Hepatocyte (in vitro differentiated cells): ENCODE measurements at regions not wholly inside any gene's neighbourhood (a gene's known extent, or its start where the extent isn't known, plus 50 kb on each side); places are given as distances from the start of the nearest gene placed in this dataset.

Source experiments
- EZH2phosphoT487 ChIP-seq: fragments of 200-600 bp; sonication (generic); IDR thresholded peaks from one replicate; pipeline ENCODE4 v1.6.1; 2018; ENCODE audit warnings: antibody characterized with exemption, mild to moderate bottlenecking, low read depth, moderate library complexity; ENCODE audit not compliant: unreplicated experiment, severe bottlenecking
- TF ChIP-seq, protein P1 (sequence below): fragments of 200-600 bp; sonication (generic); IDR thresholded peaks from 2 replicates; pipeline ENCODE4 v1.5.1; 2016; ENCODE audit warnings: antibody characterized with exemption, mild to moderate bottlenecking; ENCODE audit not compliant: poor library complexity

DNA sequence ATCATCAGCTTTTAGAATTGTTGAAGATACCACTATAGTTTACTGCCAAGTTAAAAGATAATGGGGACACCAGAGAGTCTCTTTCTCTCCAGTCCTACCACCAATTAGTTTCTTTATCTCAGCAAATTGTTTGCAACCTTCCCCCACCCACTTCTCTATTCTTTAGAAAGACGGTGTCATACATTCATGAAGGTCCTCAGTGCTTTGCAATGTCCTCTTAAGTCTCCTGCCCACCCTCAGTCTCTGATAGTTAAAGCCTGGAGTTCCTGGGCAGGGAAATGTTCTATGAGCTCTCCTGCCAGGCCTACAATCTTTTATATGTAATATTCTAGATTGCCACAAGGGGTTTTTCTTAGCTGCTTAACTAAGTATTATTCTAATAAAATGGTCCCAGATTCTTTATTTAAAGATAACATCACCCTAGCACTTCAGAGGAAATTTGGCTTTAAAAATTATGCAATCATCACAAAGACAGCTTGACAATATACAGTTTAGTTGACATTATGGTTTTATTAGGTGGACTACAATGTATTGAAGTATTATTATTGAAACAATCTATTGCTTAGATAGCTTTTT, 509.2 kb downstream of the CSNK1G3 start:
- TF ChIP-seq, protein P1, sequence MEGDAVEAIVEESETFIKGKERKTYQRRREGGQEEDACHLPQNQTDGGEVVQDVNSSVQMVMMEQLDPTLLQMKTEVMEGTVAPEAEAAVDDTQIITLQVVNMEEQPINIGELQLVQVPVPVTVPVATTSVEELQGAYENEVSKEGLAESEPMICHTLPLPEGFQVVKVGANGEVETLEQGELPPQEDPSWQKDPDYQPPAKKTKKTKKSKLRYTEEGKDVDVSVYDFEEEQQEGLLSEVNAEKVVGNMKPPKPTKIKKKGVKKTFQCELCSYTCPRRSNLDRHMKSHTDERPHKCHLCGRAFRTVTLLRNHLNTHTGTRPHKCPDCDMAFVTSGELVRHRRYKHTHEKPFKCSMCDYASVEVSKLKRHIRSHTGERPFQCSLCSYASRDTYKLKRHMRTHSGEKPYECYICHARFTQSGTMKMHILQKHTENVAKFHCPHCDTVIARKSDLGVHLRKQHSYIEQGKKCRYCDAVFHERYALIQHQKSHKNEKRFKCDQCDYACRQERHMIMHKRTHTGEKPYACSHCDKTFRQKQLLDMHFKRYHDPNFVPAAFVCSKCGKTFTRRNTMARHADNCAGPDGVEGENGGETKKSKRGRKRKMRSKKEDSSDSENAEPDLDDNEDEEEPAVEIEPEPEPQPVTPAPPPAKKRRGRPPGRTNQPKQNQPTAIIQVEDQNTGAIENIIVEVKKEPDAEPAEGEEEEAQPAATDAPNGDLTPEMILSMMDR = no peak
- TF ChIP-seq EZH2phosphoT487 = no peak
